Body of pancreas (tissue), 4 donors: ENCODE measurements at regions not wholly inside any gene's neighbourhood (a gene's known extent, or its start where the extent isn't known, plus 50 kb on each side); places are given as distances from the start of the nearest gene placed in this dataset.

Experiments used
- POLR2A ChIP-seq, 3 donors: fragments of 450-650 bp; IDR thresholded peaks; one replicate each; pipeline ENCODE4 v1.6.1; 2016; ENCODE audit warnings: antibody characterized with exemption in 3 of 3, mild to moderate bottlenecking in 2 of 3
- TF ChIP-seq, protein P1 (sequence below), 7 experiments: fragments of 450-650 bp in 4 of 7; fragments of 200-600 bp in 3 of 7; sonication (generic) in 3 of 7; IDR thresholded peaks; one replicate each; pipeline ENCODE4 v1.5.1; 2016 to 2019; ENCODE audit warnings: antibody characterized with exemption in 7 of 7

- TF ChIP-seq, protein P1, sequence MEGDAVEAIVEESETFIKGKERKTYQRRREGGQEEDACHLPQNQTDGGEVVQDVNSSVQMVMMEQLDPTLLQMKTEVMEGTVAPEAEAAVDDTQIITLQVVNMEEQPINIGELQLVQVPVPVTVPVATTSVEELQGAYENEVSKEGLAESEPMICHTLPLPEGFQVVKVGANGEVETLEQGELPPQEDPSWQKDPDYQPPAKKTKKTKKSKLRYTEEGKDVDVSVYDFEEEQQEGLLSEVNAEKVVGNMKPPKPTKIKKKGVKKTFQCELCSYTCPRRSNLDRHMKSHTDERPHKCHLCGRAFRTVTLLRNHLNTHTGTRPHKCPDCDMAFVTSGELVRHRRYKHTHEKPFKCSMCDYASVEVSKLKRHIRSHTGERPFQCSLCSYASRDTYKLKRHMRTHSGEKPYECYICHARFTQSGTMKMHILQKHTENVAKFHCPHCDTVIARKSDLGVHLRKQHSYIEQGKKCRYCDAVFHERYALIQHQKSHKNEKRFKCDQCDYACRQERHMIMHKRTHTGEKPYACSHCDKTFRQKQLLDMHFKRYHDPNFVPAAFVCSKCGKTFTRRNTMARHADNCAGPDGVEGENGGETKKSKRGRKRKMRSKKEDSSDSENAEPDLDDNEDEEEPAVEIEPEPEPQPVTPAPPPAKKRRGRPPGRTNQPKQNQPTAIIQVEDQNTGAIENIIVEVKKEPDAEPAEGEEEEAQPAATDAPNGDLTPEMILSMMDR (IDR thresholded peaks at IDR 0.05) = no peak
- no peak for TF ChIP-seq POLR2A (IDR thresholded peaks at IDR 0.05)
Measured at GRCh38 chr12:24034160-24034559, 84.7 kb upstream of the SOX5 start.
